Naive thymus-derived CD4-positive, alpha-beta T cell (primary cell): ENCODE measurements at regions not wholly inside any gene's neighbourhood (a gene's known extent, or its start where the extent isn't known, plus 50 kb on each side); places are given as distances from the start of the nearest gene placed in this dataset.
"Not testable (repeated sequence)": the region's sequence is repeated elsewhere in the genome, so short reads cannot be mapped to it uniquely, and the experiment has no call there.

Source experiments
- ATAC-seq: fragments of 150-1000 bp; cut with Tn5 transposase; 2 replicates; pipeline ENCODE4 v1.10.0; 2021; ENCODE audit warnings: mild to moderate bottlenecking, moderate library complexity
- CTCF ChIA-PET: fragments of 350-600 bp; sonication (Branson Sonifier 250); formaldehyde crosslinking; loops from one replicate; lab custom pipeline; 2021; ENCODE audit warnings: antibody characterized with exemption; lab: Charles Lee
- POLR2A ChIA-PET: fragments of 350-600 bp; sonication (Branson Sonifier 250); formaldehyde crosslinking; loops from one replicate; lab custom pipeline; 2021; ENCODE audit warnings: antibody characterized with exemption, inconsistent platforms; lab: Charles Lee
- DNase-seq, 9 donors: peaks; one replicate each; pipeline versions ENCODE4 v3.0.0 to v3.0.0-alpha.2; 2020 to 2022; ENCODE audit warnings: mixed read lengths in 1 of 9
- H3K27ac ChIP-seq: one replicate; pipeline ENCODE4 v1.7.0; 2013; ENCODE audit warnings: mild to moderate bottlenecking, low read depth, low read length, moderate library complexity
- H3K27me3 ChIP-seq, 2 donors: one replicate each; pipeline ENCODE4 v1.7.0; 2013; ENCODE audit warnings: low read length in 2 of 2, mild to moderate bottlenecking in 2 of 2, moderate library complexity in 2 of 2; ENCODE audit not compliant: control insufficient read depth in 2 of 2, insufficient read depth in 2 of 2
- H3K36me3 ChIP-seq, 3 experiments: 1 replicate in 2 of 3; 2 replicates in 1 of 3; pipeline ENCODE4 v1.7.0; 2013; ENCODE audit warnings: low read length in 3 of 3, mild to moderate bottlenecking in 3 of 3, moderate library complexity in 1 of 3; ENCODE audit not compliant: insufficient read depth in 3 of 3, control insufficient read depth in 2 of 3
- H3K4me1 ChIP-seq, 2 donors: one replicate each; pipeline ENCODE4 v1.7.0; 2013; ENCODE audit warnings: low read length in 2 of 2, mild to moderate bottlenecking in 2 of 2, moderate library complexity in 1 of 2; ENCODE audit not compliant: control insufficient read depth in 2 of 2, insufficient read depth in 2 of 2
- H3K4me3 ChIP-seq: 2 replicates; pipeline ENCODE4 v1.7.0; 2013; ENCODE audit warnings: mild to moderate bottlenecking, low read length
- H3K9me3 ChIP-seq, 3 experiments: 1 replicate in 2 of 3; 2 replicates in 1 of 3; pipeline ENCODE4 v1.7.0; 2013; ENCODE audit warnings: low read length in 3 of 3; ENCODE audit not compliant: control insufficient read depth in 2 of 3
- H3K27ac Mint-ChIP-seq, 9 donors: one replicate each; pipeline ENCODE4 v1.8.0; 2020 to 2022; ENCODE audit warnings: mixed read lengths in 9 of 9, mild to moderate bottlenecking in 8 of 9, moderate library complexity in 5 of 9, inconsistent platforms in 2 of 9
- H3K27me3 Mint-ChIP-seq, 5 donors: one replicate each; pipeline ENCODE4 v1.8.0; 2021 to 2022; ENCODE audit warnings: mixed read lengths in 5 of 5, mild to moderate bottlenecking in 1 of 5
- H3K36me3 Mint-ChIP-seq, 5 donors: one replicate each; pipeline ENCODE4 v1.8.0; 2020 to 2022; ENCODE audit warnings: mixed read lengths in 5 of 5, mild to moderate bottlenecking in 3 of 5, inconsistent platforms in 1 of 5
- H3K4me1 Mint-ChIP-seq, 7 donors: one replicate each; pipeline ENCODE4 v1.8.0; 2020 to 2022; ENCODE audit warnings: mixed read lengths in 7 of 7, mild to moderate bottlenecking in 3 of 7, inconsistent platforms in 1 of 7
- H3K4me3 Mint-ChIP-seq, 10 donors: one replicate each; pipeline ENCODE4 v1.8.0; 2020 to 2022; ENCODE audit warnings: mild to moderate bottlenecking in 10 of 10, mixed read lengths in 10 of 10, moderate library complexity in 6 of 10, inconsistent platforms in 2 of 10
- H3K9me3 Mint-ChIP-seq, 11 donors: one replicate each; pipeline ENCODE4 v1.8.0; 2020 to 2022; ENCODE audit warnings: mixed read lengths in 11 of 11, mild to moderate bottlenecking in 4 of 11, inconsistent platforms in 1 of 11, moderate library complexity in 1 of 11
- intact Hi-C, 2 donors: fragments of 100-400 bp; cut with micrococcal nuclease; formaldehyde crosslinking; loops; one replicate each; pipeline ENCODE4 v1.15.1; 2023

DNA sequence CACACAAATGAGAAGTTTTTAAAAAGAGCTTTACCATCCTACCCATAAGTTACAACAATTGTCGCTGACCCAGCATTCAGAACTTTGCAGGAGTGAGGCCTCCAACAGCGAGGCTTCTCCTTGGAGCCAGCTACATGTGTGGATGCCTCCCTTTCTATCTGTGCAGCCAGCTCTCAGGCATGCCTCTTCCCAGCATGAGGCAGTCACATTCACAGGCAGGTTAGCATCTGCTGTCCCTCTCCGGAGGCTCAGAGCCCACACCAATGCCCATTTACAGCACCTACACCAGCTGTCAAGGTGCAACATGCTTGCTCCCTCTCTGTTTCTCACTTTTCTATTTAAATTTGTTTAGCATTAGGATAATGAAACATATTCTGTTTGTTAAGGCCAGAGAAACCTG, 278.7 kb upstream of the PODXL start:
- H3K9me3 ChIP-seq: no peaks in the 10 kb centered on the region
- ATAC-seq (no peak), DNase-seq (no peak)
- no peak overlapping the region for H3K27ac ChIP-seq
- CTCF ChIA-PET: no interaction called here
- no peaks in the 10 kb centered on the region for H3K4me1 ChIP-seq
- Mint-ChIP-seq H3K27me3 (peaks cover 4 to 44% (median 19%) of the 10 kb centered on the region in 5 donors), H3K4me3 (no peak overlapping the region), H3K4me1 (peaks cover 0 to 2% (median 0%) of the 10 kb centered on the region in 7 donors), H3K27ac (no peak overlapping the region), H3K9me3 (no peaks in the 10 kb centered on the region), H3K36me3 (no peaks in the 10 kb centered on the region)
- H3K36me3 ChIP-seq: no peaks in the 10 kb centered on the region
- POLR2A ChIA-PET: no interaction called here
- no peak overlapping the region for H3K4me3 ChIP-seq
- H3K27me3 ChIP-seq: no peaks in the 10 kb centered on the region
- intact Hi-C loops: no loop called here

DNA sequence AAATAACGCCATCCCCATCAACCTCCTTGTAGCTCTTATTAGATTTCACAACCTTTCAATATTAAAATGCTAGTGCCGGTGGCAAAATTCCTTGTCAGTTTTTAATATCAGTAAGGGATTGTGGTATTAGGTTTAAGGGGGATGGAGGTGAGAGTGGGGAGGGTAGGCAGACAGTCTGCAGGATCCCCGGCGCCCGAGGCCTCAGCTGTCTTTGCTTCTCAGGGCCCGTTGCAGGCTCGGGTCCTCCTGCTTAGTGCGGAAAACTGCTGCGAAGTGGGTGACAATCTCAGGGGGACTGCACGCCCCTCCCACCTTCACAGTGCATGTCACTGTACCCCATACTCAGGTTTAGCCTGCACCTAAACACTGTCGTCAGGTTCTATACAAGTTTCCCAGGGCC, 274.3 kb upstream of the PODXL start:
- Mint-ChIP-seq H3K9me3 (peaks cover 0 to 10% (median 0%) of the 10 kb centered on the region in 11 donors), H3K27me3 (peaks cover 4 to 41% (median 29%) of the 10 kb centered on the region in 5 donors), H3K4me3 (no peak overlapping the region), H3K27ac (no peak overlapping the region), H3K4me1 (peaks cover 0 to 2% (median 0%) of the 10 kb centered on the region in 7 donors), H3K36me3 (no peaks in the 10 kb centered on the region)
- CTCF ChIA-PET: no interaction called here
- Histone ChIP-seq H3K27me3 (no peaks in the 10 kb centered on the region), H3K9me3 (no peaks in the 10 kb centered on the region), H3K4me3 (no peak overlapping the region), H3K36me3 (no peaks in the 10 kb centered on the region), H3K27ac (no peak overlapping the region), H3K4me1 (no peaks in the 10 kb centered on the region)
- intact Hi-C loops: no loop called here
- no peak for ATAC-seq
- POLR2A ChIA-PET: no interaction called here
- no peak for DNase-seq

DNA sequence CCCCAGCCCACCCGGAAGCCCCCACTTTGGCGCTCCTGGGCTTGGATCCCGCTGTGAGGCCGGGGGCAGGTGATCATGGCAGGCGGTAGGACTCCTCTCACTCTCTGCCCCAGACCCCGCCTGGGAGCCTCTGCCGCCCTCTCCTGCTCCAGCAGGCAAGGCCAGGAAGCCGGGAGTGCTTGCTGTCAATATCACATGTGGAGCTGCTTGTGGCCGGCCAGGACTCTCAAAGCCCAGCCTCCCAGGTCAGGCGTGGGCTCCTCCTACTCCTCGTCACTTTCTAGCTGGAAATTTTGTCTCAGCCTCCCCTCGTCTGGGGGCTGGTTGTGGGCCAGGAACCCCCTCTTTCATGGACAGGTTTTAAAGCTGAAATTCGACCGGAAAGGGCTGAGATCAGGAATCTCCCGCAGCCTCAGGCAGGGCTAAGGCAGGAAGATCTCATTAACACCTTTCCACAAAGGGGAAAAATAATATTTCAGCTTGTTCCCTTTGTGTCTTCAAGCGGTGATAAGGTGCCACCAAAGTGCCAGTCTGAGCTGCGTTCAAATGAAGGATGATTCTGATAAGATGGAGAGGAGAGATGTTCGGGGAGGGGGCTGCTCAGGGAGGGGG, 273.6 kb upstream of the PODXL start:
- Mint-ChIP-seq H3K27me3 (peaks cover 4 to 41% (median 29%) of the 10 kb centered on the region in 5 donors), H3K4me1 (peaks cover 0 to 2% (median 0%) of the 10 kb centered on the region in 7 donors), H3K9me3 (peaks cover 0 to 10% (median 0%) of the 10 kb centered on the region in 11 donors), H3K27ac (no peak overlapping the region), H3K4me3 (no peak overlapping the region), H3K36me3 (no peaks in the 10 kb centered on the region)
- no peak for DNase-seq
- Histone ChIP-seq H3K27me3 (no peaks in the 10 kb centered on the region), H3K4me3 (no peak overlapping the region), H3K27ac (no peak overlapping the region), H3K36me3 (no peaks in the 10 kb centered on the region), H3K9me3 (no peaks in the 10 kb centered on the region), H3K4me1 (no peaks in the 10 kb centered on the region)
- POLR2A ChIA-PET: no interaction called here
- no peak for ATAC-seq
- intact Hi-C loops: no loop called here
- CTCF ChIA-PET: no interaction called here

DNA sequence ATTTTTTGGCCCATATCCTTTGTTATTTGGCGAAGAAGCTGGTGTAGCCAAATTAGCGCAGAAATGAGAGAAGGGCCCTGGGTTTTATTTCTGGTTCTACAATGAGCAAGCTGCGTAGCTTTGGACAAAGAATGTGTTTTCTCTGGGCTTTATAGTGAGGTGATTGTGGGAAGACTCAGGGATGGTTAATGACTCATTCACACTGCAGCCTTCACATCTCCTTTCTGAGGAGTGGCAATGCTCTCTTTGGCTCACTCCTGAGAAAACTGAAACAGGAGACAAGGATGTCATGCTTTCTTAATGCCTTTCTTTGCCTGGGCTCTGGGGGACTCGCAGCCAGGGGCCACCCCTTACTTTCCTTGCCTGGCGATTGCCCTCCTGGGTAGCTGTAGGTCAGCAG, 271.0 kb upstream of the PODXL start:
- no peaks in the 10 kb centered on the region for H3K4me1 Mint-ChIP-seq
- H3K27me3 Mint-ChIP-seq: peaks cover 6 to 23% (median 19%) of the 10 kb centered on the region in 5 donors
- DNase-seq (no peak), ATAC-seq (no peak)
- Histone ChIP-seq H3K36me3 (no peaks in the 10 kb centered on the region), H3K9me3 (no peaks in the 10 kb centered on the region), H3K4me1 (no peaks in the 10 kb centered on the region), H3K27me3 (no peaks in the 10 kb centered on the region), H3K4me3 (no peak overlapping the region), H3K27ac (no peak overlapping the region)
- H3K9me3 Mint-ChIP-seq: peaks cover 0 to 10% (median 1%) of the 10 kb centered on the region in 11 donors
- intact Hi-C loops: no loop called here
- H3K27ac Mint-ChIP-seq: no peak overlapping the region
- H3K4me3 Mint-ChIP-seq: no peak overlapping the region
- ChIA-PET CTCF (no interaction called here), POLR2A (no interaction called here)
- H3K36me3 Mint-ChIP-seq: no peaks in the 10 kb centered on the region

DNA sequence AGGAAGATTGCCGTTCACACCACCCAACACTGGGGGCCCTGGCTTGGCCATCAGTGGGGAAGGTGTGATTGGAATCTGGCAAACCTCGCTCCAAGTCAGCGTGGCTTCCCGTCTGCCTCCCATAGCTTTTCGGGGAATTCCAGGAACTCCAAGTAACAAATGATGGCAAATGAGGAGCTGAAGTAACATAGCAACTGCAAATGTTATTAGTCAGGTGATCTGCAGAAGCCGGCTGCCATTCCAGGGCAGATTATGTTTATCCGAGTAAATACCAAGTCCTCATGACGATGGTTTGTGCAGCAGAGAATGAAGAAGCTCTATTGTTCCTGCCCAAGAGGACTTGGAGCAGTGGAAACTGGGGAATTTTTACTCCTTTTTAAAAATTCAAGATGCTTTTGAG, 270.5 kb upstream of the PODXL start:
- Histone ChIP-seq H3K27ac (no peak overlapping the region), H3K4me1 (no peaks in the 10 kb centered on the region), H3K9me3 (no peaks in the 10 kb centered on the region), H3K4me3 (no peak overlapping the region), H3K27me3 (no peaks in the 10 kb centered on the region), H3K36me3 (no peaks in the 10 kb centered on the region)
- POLR2A ChIA-PET: no interaction called here
- peaks cover 6 to 22% (median 17%) of the 10 kb centered on the region in 5 donors for H3K27me3 Mint-ChIP-seq
- H3K4me3 Mint-ChIP-seq: no peak overlapping the region
- no peak overlapping the region for H3K27ac Mint-ChIP-seq
- no peak for DNase-seq
- no peak for ATAC-seq
- H3K9me3 Mint-ChIP-seq: peaks cover 0 to 10% (median 1%) of the 10 kb centered on the region in 11 donors
- H3K4me1 Mint-ChIP-seq: no peaks in the 10 kb centered on the region
- H3K36me3 Mint-ChIP-seq: no peaks in the 10 kb centered on the region
- CTCF ChIA-PET: no interaction called here
- intact Hi-C loops: no loop called here

DNA sequence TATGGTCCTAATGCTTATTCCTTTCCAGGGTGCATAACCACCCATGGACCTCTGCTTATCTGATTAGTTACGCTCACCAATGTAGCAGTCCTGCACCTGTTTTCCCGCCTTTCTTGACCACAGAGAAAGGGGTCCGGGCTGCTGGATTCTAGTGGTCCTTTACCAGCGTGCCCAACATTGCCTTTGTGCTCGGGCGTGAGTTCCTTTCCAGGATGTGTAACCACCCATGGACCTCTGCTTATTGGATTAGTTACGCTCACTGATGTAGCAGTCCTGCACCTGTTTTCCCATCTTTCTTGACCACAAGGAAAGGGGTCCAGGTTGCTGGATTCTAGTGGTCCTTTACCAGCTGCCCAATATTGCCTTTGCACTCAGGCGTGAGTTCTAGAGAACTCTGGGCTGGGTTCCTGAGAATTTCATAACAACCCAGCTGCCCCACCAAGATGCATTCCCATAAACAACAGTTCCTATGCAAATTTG, 267.6 kb upstream of the PODXL start:
- H3K9me3 Mint-ChIP-seq, POLR2A ChIA-PET, H3K4me1 Mint-ChIP-seq: not testable (repeated sequence)

DNA sequence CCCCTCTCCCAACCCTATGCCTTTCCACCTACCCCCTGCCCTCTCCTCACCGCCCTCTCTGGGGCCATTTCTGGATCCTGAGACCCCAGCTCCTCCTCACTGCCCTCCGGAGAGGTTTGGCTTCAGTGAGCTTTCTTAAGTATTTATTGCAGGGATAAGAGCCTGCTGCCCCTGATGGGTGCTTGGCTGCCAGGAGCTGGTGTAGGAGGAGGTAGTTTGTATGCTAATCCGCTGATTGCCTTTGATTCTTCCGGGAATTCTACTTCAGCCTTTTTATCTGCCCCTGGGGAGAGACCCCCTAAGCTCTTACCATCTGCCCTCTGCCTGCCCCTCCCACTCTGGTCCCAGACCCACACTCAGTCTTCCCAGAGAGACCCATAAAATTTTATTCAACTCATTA, 263.5 kb upstream of the PODXL start:
- Histone ChIP-seq H3K27ac (no peak overlapping the region), H3K36me3 (no peaks in the 10 kb centered on the region), H3K27me3 (no peaks in the 10 kb centered on the region), H3K4me3 (no peak overlapping the region), H3K9me3 (no peaks in the 10 kb centered on the region), H3K4me1 (no peaks in the 10 kb centered on the region)
- Mint-ChIP-seq H3K27ac (no peak overlapping the region), H3K36me3 (no peaks in the 10 kb centered on the region), H3K27me3 (peaks cover 4 to 24% (median 12%) of the 10 kb centered on the region in 5 donors), H3K4me3 (no peak overlapping the region), H3K9me3 (peaks cover 0 to 6% (median 0%) of the 10 kb centered on the region in 11 donors), H3K4me1 (no peaks in the 10 kb centered on the region)
- POLR2A ChIA-PET: no interaction called here
- intact Hi-C loops: no loop called here
- CTCF ChIA-PET: no interaction called here
- no peak for DNase-seq
- ATAC-seq: no peak

More for the DNA sequence above, 267.6 kb upstream of the PODXL start:
- intact Hi-C loops, H3K36me3 ChIP-seq, H3K27me3 Mint-ChIP-seq, H3K4me1 ChIP-seq, H3K36me3 Mint-ChIP-seq, ATAC-seq, H3K4me3 ChIP-seq, H3K9me3 ChIP-seq, H3K27ac Mint-ChIP-seq, H3K27me3 ChIP-seq, CTCF ChIA-PET, H3K27ac ChIP-seq, H3K4me3 Mint-ChIP-seq, DNase-seq: not testable (repeated sequence)
